Natural killer cell (primary cell): ENCODE measurements at regions not wholly inside any gene's neighbourhood (a gene's known extent, or its start where the extent isn't known, plus 50 kb on each side); places are given as distances from the start of the nearest gene placed in this dataset.
A peak's percentile ranks its signal among the peaks of the same experiment; 100 is the strongest.

Experiments used
- ATAC-seq, 3 donors: fragments of 150-1000 bp in 2 of 3; fragments of 200-7000 bp in 1 of 3; cut with Tn5 transposase; 1 replicate in 1 of 3; 2 replicates in 2 of 3; pipeline ENCODE4 v1.10.0; 2021; ENCODE audit warnings: mild to moderate bottlenecking in 2 of 3, moderate library complexity in 2 of 3
- DNase-seq, 2 donors: peaks; one replicate each; pipeline versions ENCODE4 v3.0.0 to v3.0.0-alpha.2; 2013 to 2021; ENCODE audit warnings: mixed read lengths in 1 of 2
- H3K27ac ChIP-seq: one replicate; pipeline ENCODE4 v1.5.1; 2013; ENCODE audit warnings: mild to moderate bottlenecking, low read length
- H3K27me3 ChIP-seq: one replicate; pipeline ENCODE4 v1.6.1; 2013; ENCODE audit warnings: low read length; ENCODE audit not compliant: control insufficient read depth, insufficient read depth
- H3K36me3 ChIP-seq: one replicate; pipeline ENCODE4 v1.6.1; 2013; ENCODE audit warnings: low read length; ENCODE audit not compliant: control insufficient read depth, insufficient read depth
- H3K4me1 ChIP-seq: one replicate; pipeline ENCODE4 v1.6.1; 2013; ENCODE audit warnings: low read length; ENCODE audit not compliant: control insufficient read depth, insufficient read depth
- H3K4me3 ChIP-seq: one replicate; pipeline ENCODE4 v1.5.1; 2013; ENCODE audit warnings: low read length
- H3K9me3 ChIP-seq: one replicate; pipeline ENCODE4 v1.6.1; 2013; ENCODE audit warnings: low read length; ENCODE audit not compliant: control insufficient read depth, insufficient read depth
- H3K27ac Mint-ChIP-seq, 2 donors: one replicate each; pipeline ENCODE4 v1.8.0; 2022; ENCODE audit warnings: mild to moderate bottlenecking in 2 of 2, mixed read lengths in 2 of 2, moderate library complexity in 1 of 2
- H3K27me3 Mint-ChIP-seq, 2 donors: one replicate each; pipeline ENCODE4 v1.8.0; 2022; ENCODE audit warnings: low read depth in 2 of 2, mixed read lengths in 2 of 2
- H3K36me3 Mint-ChIP-seq: one replicate; pipeline ENCODE4 v1.8.0; 2022; ENCODE audit warnings: mixed read lengths
- H3K4me1 Mint-ChIP-seq, 2 donors: one replicate each; pipeline ENCODE4 v1.8.0; 2022; ENCODE audit warnings: mixed read lengths in 2 of 2
- H3K4me3 Mint-ChIP-seq: one replicate; pipeline ENCODE4 v1.8.0; 2022; ENCODE audit warnings: mild to moderate bottlenecking, moderate library complexity, mixed read lengths
- H3K9me3 Mint-ChIP-seq, 2 donors: one replicate each; pipeline ENCODE4 v1.8.0; 2022; ENCODE audit warnings: mixed read lengths in 2 of 2
- WGBS: methylation state at CpG from one replicate; pipeline ENCODE4 v1.1.7; 2013; ENCODE audit warnings: missing lambda C conversion rate; ENCODE audit not compliant: insufficient coverage; 5-methylcytosine and 5-hydroxymethylcytosine counted together
- intact Hi-C: fragments of 100-400 bp; cut with micrococcal nuclease; formaldehyde crosslinking; loops from one replicate; pipeline ENCODE4 v1.14.2; 2022
- TF ChIP-seq, protein P1 (sequence below): fragments of 200-600 bp; IDR thresholded peaks from one replicate; pipeline ENCODE4 v1.8.0; 2022; ENCODE audit warnings: antibody characterized with exemption

DNA sequence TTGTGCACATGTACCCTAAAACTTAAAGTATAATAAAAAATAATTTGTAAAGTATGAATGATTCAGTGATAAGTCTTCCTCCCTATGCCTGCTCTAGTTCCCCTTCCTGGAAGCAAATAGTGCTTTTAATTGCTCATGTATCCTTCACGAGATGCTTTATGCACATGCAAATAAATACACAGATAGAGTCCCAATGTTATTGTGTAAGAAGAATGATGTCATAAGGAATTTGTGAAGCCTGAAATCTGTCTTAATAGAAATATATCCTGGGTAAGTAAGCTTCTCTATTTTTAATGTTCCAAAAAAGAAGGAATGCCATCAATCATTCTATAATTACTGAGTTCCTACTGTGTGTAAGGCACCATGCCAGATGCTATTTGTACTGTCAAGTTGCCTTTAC lies 157.5 kb upstream of the SLC4A4 start:
- Mint-ChIP-seq H3K27me3 (no peaks in the 10 kb centered on the region), H3K27ac (no peak overlapping the region), H3K9me3 (no peaks in the 10 kb centered on the region), H3K36me3 (no peaks in the 10 kb centered on the region), H3K4me3 (no peak overlapping the region), H3K4me1 (peaks cover 19% of the 10 kb centered on the region in 2 donors)
- no CpG with 5 or more reads among the region's 1 CpG for WGBS
- H3K27me3 ChIP-seq = no peaks in the 10 kb centered on the region
- DNase-seq (no peak), ATAC-seq (no peak)
- intact Hi-C loops = loop anchor here (10.0 kb wide), 1 partner anchor 347 kb away; the partner anchor contains the start of gene GRSF1
- H3K4me1 ChIP-seq = no peaks in the 10 kb centered on the region
- no peak overlapping the region for H3K27ac ChIP-seq
- H3K9me3 ChIP-seq = no peaks in the 10 kb centered on the region
- no peak overlapping the region for H3K4me3 ChIP-seq
- no peaks in the 10 kb centered on the region for H3K36me3 ChIP-seq
- TF ChIP-seq, protein P1, sequence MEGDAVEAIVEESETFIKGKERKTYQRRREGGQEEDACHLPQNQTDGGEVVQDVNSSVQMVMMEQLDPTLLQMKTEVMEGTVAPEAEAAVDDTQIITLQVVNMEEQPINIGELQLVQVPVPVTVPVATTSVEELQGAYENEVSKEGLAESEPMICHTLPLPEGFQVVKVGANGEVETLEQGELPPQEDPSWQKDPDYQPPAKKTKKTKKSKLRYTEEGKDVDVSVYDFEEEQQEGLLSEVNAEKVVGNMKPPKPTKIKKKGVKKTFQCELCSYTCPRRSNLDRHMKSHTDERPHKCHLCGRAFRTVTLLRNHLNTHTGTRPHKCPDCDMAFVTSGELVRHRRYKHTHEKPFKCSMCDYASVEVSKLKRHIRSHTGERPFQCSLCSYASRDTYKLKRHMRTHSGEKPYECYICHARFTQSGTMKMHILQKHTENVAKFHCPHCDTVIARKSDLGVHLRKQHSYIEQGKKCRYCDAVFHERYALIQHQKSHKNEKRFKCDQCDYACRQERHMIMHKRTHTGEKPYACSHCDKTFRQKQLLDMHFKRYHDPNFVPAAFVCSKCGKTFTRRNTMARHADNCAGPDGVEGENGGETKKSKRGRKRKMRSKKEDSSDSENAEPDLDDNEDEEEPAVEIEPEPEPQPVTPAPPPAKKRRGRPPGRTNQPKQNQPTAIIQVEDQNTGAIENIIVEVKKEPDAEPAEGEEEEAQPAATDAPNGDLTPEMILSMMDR = no peak

DNA sequence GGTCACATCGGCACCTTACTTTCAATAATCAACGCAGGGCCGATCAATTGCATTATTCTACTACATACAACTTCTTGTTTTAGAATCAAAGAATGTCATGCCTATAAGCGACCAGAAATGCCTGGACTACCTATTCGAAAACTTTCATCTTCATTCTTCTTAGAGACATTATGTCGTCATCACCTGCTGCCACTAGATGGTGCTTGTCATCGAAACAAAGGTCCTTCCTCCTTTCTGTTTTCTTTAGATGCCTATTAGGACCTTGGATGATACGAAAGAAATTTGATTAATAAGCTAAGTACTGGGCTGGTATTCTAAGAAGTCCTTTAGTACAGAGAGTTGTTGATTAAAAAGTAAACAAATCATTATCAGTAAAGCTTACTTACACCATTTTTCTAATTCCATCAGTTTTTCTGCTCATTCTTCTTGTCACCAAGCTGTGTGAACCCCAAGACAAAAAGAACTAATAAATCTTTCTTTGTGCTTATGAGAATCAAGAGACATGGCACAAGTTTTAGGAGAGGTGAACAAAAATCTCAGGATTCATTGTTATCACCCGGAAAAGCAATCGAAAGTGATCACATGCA lies 154.5 kb upstream of the SLC4A4 start:
- intact Hi-C loops = loop anchor here (1.0 to 10.0 kb wide), 3 partner anchors 349 to 529 kb away; partner anchors contain the start of gene GRSF1
- H3K27ac Mint-ChIP-seq = peak overlapping the region; percentile 64 to 88

DNA sequence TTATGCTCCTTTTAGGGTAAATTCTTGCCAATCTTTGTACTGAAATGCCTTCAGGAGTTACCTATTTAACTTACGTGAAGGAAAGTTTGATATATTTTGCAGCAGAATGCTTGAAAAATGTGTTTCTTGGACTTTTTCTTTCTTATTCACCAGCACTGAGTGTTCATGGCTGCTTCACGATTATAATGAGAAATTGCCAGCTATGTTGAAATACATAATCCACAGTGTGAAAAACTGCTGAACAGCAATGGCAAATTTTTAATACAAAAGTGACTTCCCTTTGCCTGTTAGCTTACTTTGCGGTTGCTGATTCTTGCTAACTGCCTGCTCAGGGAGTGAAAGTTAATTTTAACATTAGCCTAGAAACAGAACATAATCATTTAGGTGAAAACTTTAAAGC lies 153.8 kb upstream of the SLC4A4 start:
- intact Hi-C loops = loop anchor here (5.0 to 10.0 kb wide), 3 partner anchors 37 to 350 kb away; partner anchors contain the start of gene GRSF1
- peaks cover 36 to 42% of the 10 kb centered on the region in 2 donors for H3K4me1 Mint-ChIP-seq
- peak overlapping the region; percentile 71 for H3K4me3 Mint-ChIP-seq

More for the DNA sequence above, 154.5 kb upstream of the SLC4A4 start:
- Histone ChIP-seq H3K4me1 (peaks cover 9% of the 10 kb centered on the region), H3K4me3 (no peak overlapping the region), H3K27me3 (no peaks in the 10 kb centered on the region), H3K36me3 (no peaks in the 10 kb centered on the region), H3K27ac (no peak overlapping the region), H3K9me3 (no peaks in the 10 kb centered on the region)
- peak in 2 of 3 donors; percentile 26 to 33 for ATAC-seq
- Mint-ChIP-seq H3K4me1 (peaks cover 34 to 35% of the 10 kb centered on the region in 2 donors), H3K9me3 (no peaks in the 10 kb centered on the region), H3K4me3 (peak overlapping the region; percentile 71), H3K27me3 (no peaks in the 10 kb centered on the region), H3K36me3 (no peaks in the 10 kb centered on the region)
- TF ChIP-seq, protein P1 = peak; percentile 72
- 36% methylated on average over 9 of the region's 10 CpGs for WGBS
- DNase-seq = peak in 1 of 2 donors; percentile 75

More for the DNA sequence above, 153.8 kb upstream of the SLC4A4 start:
- Histone ChIP-seq H3K4me1 (peaks cover 9% of the 10 kb centered on the region), H3K9me3 (no peaks in the 10 kb centered on the region), H3K4me3 (no peak overlapping the region), H3K27me3 (no peaks in the 10 kb centered on the region), H3K27ac (no peak overlapping the region), H3K36me3 (no peaks in the 10 kb centered on the region)
- Mint-ChIP-seq H3K36me3 (no peaks in the 10 kb centered on the region), H3K27me3 (no peaks in the 10 kb centered on the region), H3K9me3 (no peaks in the 10 kb centered on the region), H3K27ac (peak overlapping the region; percentile 64 to 88)
- DNase-seq (no peak), ATAC-seq (no peak)
- TF ChIP-seq, protein P1 = no peak
- 82% methylated on average over 3 of the region's 3 CpGs for WGBS
